ENCODE measurements at regions not wholly inside any gene's neighbourhood (a gene's known extent, or its start where the extent isn't known, plus 50 kb on each side); places are given as distances from the start of the nearest gene placed in this dataset.

DNA sequence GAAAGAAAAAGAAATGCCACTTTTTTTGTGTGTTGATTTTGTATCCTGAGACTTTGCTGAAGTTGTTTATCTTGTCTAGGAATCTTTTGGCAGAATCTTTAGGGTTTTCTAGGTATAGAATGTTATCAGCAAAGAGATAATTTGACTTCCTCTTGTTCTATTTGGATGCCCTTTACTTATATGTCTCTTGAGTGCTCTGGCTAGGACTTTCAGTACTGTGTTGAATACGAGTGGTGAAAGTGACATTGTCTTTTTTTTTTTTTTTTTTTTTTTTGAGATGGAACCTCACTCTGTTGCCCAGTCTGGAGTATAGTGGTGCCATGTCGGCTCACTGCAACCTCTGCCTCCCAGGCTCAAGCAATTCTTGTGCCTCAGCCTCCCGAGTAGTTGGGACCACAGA lies 64.7 kb upstream of the NPHP3 start:
- H3K9me3 ChIP-seq (ENCODE audit: low read length), result no peaks in the 10 kb centered on the region
- no peaks in the 10 kb centered on the region for H3K27me3 ChIP-seq (ENCODE audit: insufficient read depth, low read length)
- no peaks in the 10 kb centered on the region for H3K4me1 ChIP-seq (ENCODE audit: insufficient read depth, low read length, severe bottlenecking)
- H3K79me2 ChIP-seq (ENCODE audit: insufficient read depth, low read length), result no peaks in the 10 kb centered on the region
- H4K20me1 ChIP-seq (ENCODE audit: insufficient read depth, low read length), result no peaks in the 10 kb centered on the region
- no peaks in the 10 kb centered on the region; the same call in 1 of the 2 replicates for H3F3A ChIP-seq (ENCODE audit: insufficient read depth, low read length)
- H3K9ac ChIP-seq (ENCODE audit: low read length), result no peak overlapping the region
- H3K4me3 ChIP-seq (ENCODE audit: low read depth, low read length, poor library complexity, severe bottlenecking), result no peak overlapping the region
- no peak overlapping the region for H3K27ac ChIP-seq (ENCODE audit: low read depth, low read length, poor library complexity, severe bottlenecking)
- no peak overlapping the region for H2AFZ ChIP-seq (ENCODE audit: low read length)
- H3K4me2 ChIP-seq (ENCODE audit: low read length), result no peak overlapping the region
- no peak for TF ChIP-seq CTCF (IDR thresholded peaks at IDR 0.05; ENCODE audit: low read length)
- no peak for TF ChIP-seq EZH2 (IDR thresholded peaks at IDR 0.05; ENCODE audit: borderline replicate concordance, low read length)
- H3K9me2 ChIP-seq (ENCODE audit: low read depth, low read length), result no peaks in the 10 kb centered on the region
- H3K36me3 ChIP-seq (ENCODE audit: insufficient read depth, low read length), result no peaks in the 10 kb centered on the region

- Histone ChIP-seq H3K27me3 (ENCODE audit: insufficient read depth, low read length) (no peaks in the 10 kb centered on the region), H3K4me1 (ENCODE audit: insufficient read depth, low read length, severe bottlenecking) (no peaks in the 10 kb centered on the region), H3K27ac (ENCODE audit: low read depth, low read length, poor library complexity, severe bottlenecking) (no peak overlapping the region), H3K79me2 (ENCODE audit: insufficient read depth, low read length) (no peaks in the 10 kb centered on the region), H3K9me2 (ENCODE audit: low read depth, low read length) (no peaks in the 10 kb centered on the region), H3F3A (ENCODE audit: insufficient read depth, low read length) (no peaks in the 10 kb centered on the region; the same call in 1 of the 2 replicates), H2AFZ (ENCODE audit: low read length) (no peak overlapping the region), H3K4me3 (ENCODE audit: low read depth, low read length, poor library complexity, severe bottlenecking) (no peak overlapping the region), H3K4me2 (ENCODE audit: low read length) (no peak overlapping the region), H4K20me1 (ENCODE audit: insufficient read depth, low read length) (no peaks in the 10 kb centered on the region), H3K9me3 (ENCODE audit: low read length) (no peaks in the 10 kb centered on the region), H3K36me3 (ENCODE audit: insufficient read depth, low read length) (no peaks in the 10 kb centered on the region), H3K9ac (ENCODE audit: low read length) (no peak overlapping the region)
- no peak for TF ChIP-seq EZH2 (IDR thresholded peaks at IDR 0.05; ENCODE audit: borderline replicate concordance, low read length)
- TF ChIP-seq CTCF (IDR thresholded peaks at IDR 0.05; ENCODE audit: low read length), result no peak
These were observed 63.1 kb upstream of the NPHP3 start for GRCh38 chr3:132785292-132785691.

DNA sequence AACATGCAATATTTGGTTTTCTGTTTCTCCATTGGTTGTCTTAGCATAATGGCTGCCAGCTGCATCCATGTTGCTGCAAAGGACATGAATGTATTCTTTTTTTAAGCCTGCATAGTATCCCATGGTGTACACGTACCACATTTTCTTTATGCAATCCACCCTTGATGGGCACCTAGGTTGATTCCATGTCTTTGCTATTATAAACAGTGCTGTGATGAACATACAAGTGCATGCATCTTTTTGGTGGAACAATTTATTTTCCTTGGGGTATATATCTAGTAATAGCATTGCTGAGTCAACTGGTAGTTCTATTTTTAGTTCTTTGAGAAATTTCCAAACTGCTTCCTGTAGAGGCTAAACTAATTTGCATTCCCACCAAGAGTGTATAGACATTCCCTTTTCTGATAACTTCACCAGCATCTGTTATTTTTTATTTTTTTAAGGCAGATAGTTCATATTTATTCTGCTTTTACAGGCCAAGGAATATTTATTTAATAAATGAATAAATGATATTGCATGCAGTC lies 62.4 kb upstream of the NPHP3 start:
- H3F3A ChIP-seq (ENCODE audit: insufficient read depth, low read length), result no peaks in the 10 kb centered on the region; the same call in 1 of the 2 replicates
- H3K27ac ChIP-seq (ENCODE audit: low read depth, low read length, poor library complexity, severe bottlenecking), result no peak overlapping the region
- H4K20me1 ChIP-seq (ENCODE audit: insufficient read depth, low read length), result no peaks in the 10 kb centered on the region
- H3K9ac ChIP-seq (ENCODE audit: low read length), result no peak overlapping the region
- no peaks in the 10 kb centered on the region for H3K36me3 ChIP-seq (ENCODE audit: insufficient read depth, low read length)
- H3K4me1 ChIP-seq (ENCODE audit: insufficient read depth, low read length, severe bottlenecking), result no peaks in the 10 kb centered on the region
- no peaks in the 10 kb centered on the region for H3K27me3 ChIP-seq (ENCODE audit: insufficient read depth, low read length)
- H3K4me2 ChIP-seq (ENCODE audit: low read length), result no peak overlapping the region
- no peaks in the 10 kb centered on the region for H3K79me2 ChIP-seq (ENCODE audit: insufficient read depth, low read length)
- H3K4me3 ChIP-seq (ENCODE audit: low read depth, low read length, poor library complexity, severe bottlenecking), result no peak overlapping the region
- no peaks in the 10 kb centered on the region for H3K9me2 ChIP-seq (ENCODE audit: low read depth, low read length)
- TF ChIP-seq EZH2 (IDR thresholded peaks at IDR 0.05; ENCODE audit: borderline replicate concordance, low read length), result no peak
- no peak for TF ChIP-seq CTCF (IDR thresholded peaks at IDR 0.05; ENCODE audit: low read length)
- no peaks in the 10 kb centered on the region for H3K9me3 ChIP-seq (ENCODE audit: low read length)
- no peak overlapping the region for H2AFZ ChIP-seq (ENCODE audit: low read length)
